GM19328 (cell line): ENCODE measurements at regions not wholly inside any gene's neighbourhood (a gene's known extent, or its start where the extent isn't known, plus 50 kb on each side); places are given as distances from the start of the nearest gene placed in this dataset.
"Not testable (repeated sequence)": the region's sequence is repeated elsewhere in the genome, so short reads cannot be mapped to it uniquely, and the experiment has no call there.

ENCODE experiments used
- ATAC-seq: cut with Tn5 transposase; IDR thresholded peaks from one replicate; pipeline ENCODE4 v1.9.1; 2021; ENCODE audit warnings: mild to moderate bottlenecking, moderate library complexity; ENCODE audit not compliant: unreplicated experiment

- ATAC-seq, result no peak
Observed at GRCh38 chr16:61195006-61195405, 841.2 kb downstream of the CDH8 start.

GRCh38 chr16:61194573-61194972 lies 841.7 kb downstream of the CDH8 start:
- no peak for ATAC-seq

GRCh38 chr16:61182391-61182790 lies 853.8 kb downstream of the CDH8 start:
- no peak for ATAC-seq

- no peak for ATAC-seq
Observed at GRCh38 chr16:61181982-61182381, 854.3 kb downstream of the CDH8 start.

GRCh38 chr16:61179561-61179960 lies 856.7 kb downstream of the CDH8 start:
- no peak for ATAC-seq

- ATAC-seq, result no peak
Observed at GRCh38 chr16:61165797-61166196, 870.4 kb downstream of the CDH8 start.

GRCh38 chr16:61150351-61150750 lies 885.9 kb downstream of the CDH8 start:
- ATAC-seq, result no peak

- no peak for ATAC-seq
Observed at GRCh38 chr16:61149709-61150108, 886.5 kb downstream of the CDH8 start.

GRCh38 chr16:61148930-61149329 lies 887.3 kb downstream of the CDH8 start:
- no peak for ATAC-seq

GRCh38 chr16:61146429-61146828 lies 889.8 kb downstream of the CDH8 start:
- ATAC-seq, result no peak

- no peak for ATAC-seq
Observed at GRCh38 chr16:61131447-61131846, 904.8 kb downstream of the CDH8 start.

GRCh38 chr16:61128545-61129323 lies 907.5 kb downstream of the CDH8 start:
- ATAC-seq, result no peak

- ATAC-seq, result no peak
Observed at GRCh38 chr16:61105544-61105943, 930.7 kb downstream of the CDH8 start.

- no peak for ATAC-seq
Observed at GRCh38 chr16:61098505-61098904, 937.7 kb downstream of the CDH8 start.

- not testable (repeated sequence) for ATAC-seq
Observed at GRCh38 chr16:61091300-61091699, 944.9 kb downstream of the CDH8 start.

GRCh38 chr16:61083711-61084110 lies 952.5 kb downstream of the CDH8 start:
- no peak for ATAC-seq

- no peak for ATAC-seq
Observed at GRCh38 chr16:61074324-61074723, 961.9 kb downstream of the CDH8 start.

GRCh38 chr16:61057635-61058034 lies 978.6 kb downstream of the CDH8 start:
- no peak for ATAC-seq

- no peak for ATAC-seq
Observed at GRCh38 chr16:61050547-61050946, 985.7 kb downstream of the CDH8 start.

- no peak for ATAC-seq
Observed at GRCh38 chr16:61045931-61046330, 990.3 kb downstream of the CDH8 start.

GRCh38 chr16:61042737-61043136 lies 993.5 kb downstream of the CDH8 start:
- ATAC-seq, result no peak

- ATAC-seq, result no peak
Observed at GRCh38 chr16:61030616-61031015, 1005.6 kb downstream of the CDH8 start.
